GM12872 (cell line): ENCODE measurements at regions not wholly inside any gene's neighbourhood (a gene's known extent, or its start where the extent isn't known, plus 50 kb on each side); places are given as distances from the start of the nearest gene placed in this dataset.

Experiments
- TF ChIP-seq, protein P1 (sequence below): IDR thresholded peaks from 3 replicates; pipeline ENCODE4 v1.5.1; 2011; ENCODE audit warnings: low read depth, mild to moderate bottlenecking, low read length, moderate library complexity; ENCODE audit not compliant: insufficient read depth

DNA sequence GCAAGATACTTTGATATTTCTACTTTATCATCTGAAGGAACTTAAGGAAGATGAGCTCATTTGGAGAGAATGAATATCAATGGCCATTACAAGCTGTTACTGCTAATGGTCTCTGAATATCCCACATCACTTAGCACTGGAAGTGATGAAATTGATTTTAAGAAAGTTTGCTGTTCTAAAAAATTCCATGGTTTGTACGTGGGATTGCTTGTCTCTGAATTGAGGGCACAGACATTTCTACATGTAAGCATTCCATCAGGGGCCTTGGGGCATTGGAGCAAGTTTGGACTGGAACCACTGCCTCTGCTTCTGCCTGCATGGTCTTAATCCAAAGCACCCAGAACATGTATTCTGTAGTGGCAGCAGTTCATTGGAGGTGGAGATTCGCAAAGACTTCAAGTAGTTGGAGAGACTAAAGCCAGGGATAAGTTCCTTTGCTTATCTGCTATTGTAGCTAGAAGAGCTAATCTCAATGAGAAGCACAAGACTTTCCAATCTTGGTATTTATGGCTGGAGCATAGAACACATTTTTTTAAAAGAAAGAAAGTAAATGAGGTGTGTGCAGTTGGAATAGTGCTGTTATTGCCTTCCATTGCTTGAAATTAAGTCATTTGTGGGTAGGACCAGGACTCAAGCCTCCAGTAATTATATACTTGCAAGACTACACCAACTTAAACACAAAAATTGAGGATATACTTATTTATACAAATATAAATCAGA is 424.2 kb downstream of the SPATA31D1 start:
- TF ChIP-seq, protein P1, sequence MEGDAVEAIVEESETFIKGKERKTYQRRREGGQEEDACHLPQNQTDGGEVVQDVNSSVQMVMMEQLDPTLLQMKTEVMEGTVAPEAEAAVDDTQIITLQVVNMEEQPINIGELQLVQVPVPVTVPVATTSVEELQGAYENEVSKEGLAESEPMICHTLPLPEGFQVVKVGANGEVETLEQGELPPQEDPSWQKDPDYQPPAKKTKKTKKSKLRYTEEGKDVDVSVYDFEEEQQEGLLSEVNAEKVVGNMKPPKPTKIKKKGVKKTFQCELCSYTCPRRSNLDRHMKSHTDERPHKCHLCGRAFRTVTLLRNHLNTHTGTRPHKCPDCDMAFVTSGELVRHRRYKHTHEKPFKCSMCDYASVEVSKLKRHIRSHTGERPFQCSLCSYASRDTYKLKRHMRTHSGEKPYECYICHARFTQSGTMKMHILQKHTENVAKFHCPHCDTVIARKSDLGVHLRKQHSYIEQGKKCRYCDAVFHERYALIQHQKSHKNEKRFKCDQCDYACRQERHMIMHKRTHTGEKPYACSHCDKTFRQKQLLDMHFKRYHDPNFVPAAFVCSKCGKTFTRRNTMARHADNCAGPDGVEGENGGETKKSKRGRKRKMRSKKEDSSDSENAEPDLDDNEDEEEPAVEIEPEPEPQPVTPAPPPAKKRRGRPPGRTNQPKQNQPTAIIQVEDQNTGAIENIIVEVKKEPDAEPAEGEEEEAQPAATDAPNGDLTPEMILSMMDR = no peak

DNA sequence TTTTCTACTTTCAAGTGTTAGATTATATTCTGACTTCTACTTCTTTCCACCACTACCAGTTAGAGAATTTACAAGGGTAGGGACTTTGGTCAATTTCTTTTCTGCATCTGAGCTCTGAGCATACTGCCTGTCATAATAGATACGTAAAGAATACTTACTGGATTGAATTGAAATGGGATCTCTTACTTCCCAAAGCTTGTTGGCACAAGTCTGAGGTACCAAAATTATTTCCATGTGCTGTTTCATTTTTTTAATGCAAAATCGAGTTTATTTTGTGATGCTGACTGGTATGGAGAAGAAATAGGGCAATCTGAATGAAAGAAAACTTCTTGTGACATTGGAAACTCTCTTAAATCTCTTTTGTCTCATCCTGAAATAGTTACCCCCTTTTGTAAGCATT is 428.9 kb downstream of the SPATA31D1 start:
- TF ChIP-seq, protein P1 = no peak

DNA sequence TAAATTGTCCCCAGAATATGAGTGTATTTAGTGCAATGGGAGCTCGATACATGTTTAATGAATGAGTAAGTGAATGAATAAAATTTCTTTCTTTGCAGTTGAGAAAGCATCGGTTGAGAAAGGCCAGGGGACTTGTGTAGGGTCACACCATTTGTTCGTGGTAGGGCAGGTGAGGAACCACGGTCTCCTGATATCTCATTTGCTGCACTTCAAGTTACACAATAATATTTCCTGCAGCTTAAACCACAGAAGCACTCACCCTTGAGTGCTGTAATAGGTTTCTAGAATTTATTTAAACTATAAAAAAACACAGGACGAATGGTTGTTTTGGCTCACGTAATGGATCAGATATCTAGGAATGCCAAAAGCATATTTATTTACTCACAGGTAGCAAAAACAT is 429.8 kb downstream of the SPATA31D1 start:
- TF ChIP-seq, protein P1 = no peak

DNA sequence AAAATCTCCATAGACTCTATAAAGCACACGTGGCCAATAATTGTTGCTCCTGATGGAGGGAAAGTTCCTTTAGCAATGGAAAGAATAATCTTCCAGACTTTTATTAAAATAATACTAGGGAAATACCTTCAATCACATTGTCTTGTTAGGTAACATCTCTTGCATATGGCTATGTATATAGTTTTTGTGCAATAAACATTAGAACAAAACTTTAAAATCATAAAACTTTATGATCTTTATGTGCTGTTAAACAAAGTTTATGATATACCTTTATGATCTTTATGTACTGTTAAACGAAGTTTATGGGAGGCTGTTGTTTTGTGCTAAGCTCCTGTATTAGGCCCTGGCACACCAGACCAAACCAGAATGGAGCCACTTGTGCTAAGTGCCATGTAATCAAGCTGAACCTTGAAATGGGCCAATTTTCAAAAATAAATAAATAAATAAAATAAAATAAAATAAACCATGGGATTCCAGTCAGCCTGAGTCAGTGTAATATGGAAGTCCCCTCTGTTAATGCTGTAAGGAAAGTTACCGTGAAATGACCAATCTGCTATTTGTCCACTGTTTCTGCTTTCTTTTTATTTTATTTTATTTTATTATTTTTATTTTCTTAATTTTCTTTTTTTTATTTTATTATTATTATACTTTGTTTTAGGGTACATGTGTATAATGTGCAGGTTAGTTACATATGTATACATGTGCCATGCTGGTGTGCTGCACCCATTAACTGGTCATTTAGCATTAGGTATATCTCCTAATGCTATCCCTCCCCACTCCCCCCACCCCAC is 431.3 kb downstream of the SPATA31D1 start:
- TF ChIP-seq, protein P1 = no peak

DNA sequence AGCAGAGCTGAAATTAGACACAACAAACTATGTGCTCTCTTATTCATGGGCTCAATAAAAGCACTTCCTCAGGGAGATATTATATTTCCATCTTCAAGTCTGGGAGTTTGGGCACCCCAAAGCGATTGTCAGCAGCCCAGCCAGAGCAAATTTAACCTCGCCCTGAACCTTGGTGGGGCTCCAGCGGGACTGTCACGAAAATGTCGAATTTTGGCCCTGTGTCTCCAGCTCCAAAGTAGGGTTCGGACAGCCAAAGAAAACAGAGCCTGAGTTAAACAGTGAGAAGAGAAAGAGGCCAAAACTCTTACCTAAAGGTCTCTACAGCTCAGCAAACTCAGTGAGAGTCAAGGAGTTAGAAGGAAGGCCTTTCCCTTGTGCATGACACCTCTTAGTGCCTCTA is 432.9 kb downstream of the SPATA31D1 start:
- TF ChIP-seq, protein P1 = no peak

DNA sequence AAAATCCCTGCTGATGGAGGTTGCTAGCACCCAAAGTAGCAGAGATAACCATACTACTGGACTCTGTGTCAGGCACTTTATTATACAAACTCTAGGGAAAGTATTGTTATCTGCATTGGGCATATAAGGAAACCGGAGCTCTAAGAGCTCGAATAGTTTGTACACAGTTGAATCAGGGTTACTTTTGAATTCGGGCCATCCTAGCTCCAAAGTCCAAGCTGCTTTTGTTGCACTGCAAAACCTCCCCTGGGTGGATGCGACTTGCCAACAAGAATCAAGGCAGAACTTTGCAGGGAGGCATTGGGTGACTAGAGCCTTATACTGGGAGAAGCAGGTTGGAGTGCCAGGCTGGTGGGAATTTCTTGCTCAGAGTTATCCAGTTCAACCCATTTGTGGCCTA is 435.1 kb downstream of the SPATA31D1 start:
- TF ChIP-seq, protein P1 = no peak

DNA sequence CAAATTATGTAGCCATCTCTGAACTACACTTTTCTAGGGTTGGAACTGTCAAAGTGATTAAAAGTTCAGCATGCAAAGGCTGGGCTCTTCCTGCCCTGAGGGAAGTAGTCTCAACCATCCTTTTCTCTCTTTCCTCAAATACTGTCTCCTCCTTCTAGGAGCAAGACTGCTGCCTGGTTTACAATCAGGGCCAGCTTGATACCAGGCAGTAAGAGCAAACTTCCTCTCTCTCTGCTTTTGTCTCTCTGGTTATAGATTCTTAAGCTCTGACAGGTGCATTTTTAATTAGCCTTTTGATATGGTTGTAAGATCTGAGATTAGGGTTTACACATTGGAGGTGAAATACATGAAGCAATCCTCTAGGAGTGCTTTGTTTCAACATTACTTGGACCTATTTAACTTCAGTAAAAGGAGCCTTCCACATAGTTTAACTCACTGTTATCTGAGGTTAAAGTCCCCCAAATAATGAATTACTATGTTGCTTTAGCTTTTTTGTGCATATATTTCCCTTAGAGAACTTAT is 436.1 kb downstream of the SPATA31D1 start:
- TF ChIP-seq, protein P1 = no peak
